ENCODE measurements at regions not wholly inside any gene's neighbourhood (a gene's known extent, or its start where the extent isn't known, plus 50 kb on each side); places are given as distances from the start of the nearest gene placed in this dataset.

DNA sequence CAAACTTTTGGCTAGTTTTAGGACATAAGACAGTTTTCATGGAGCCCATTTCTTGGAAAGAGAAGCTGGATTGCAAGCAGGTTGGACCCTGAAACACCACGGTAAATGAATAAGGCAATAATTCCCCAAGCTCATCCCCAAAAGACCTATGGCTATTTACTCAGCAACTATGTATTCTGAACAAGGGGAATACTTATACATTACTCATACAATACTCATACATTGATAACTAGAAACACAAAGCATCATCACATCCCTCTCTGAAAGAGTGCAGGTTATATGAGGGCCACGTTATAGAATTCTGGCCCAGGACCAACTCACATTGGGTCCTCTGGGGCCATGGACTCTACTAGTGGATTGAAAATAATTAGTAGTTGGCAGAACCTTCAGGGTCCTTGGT lies 154.8 kb downstream of the TMX3 start:
- no peaks in the 10 kb centered on the region for H3K9me3 Mint-ChIP-seq (ENCODE audit: low read depth)
- H3K4me1 Mint-ChIP-seq: no peaks in the 10 kb centered on the region
- H3K27ac Mint-ChIP-seq: no peak overlapping the region
- DNase-seq (no peak), ATAC-seq (no peak)
- no peaks in the 10 kb centered on the region for H3K36me3 Mint-ChIP-seq
- CTCF ChIA-PET: no interaction called here
- H3K4me3 Mint-ChIP-seq: no peak overlapping the region
- no peaks in the 10 kb centered on the region for H3K27me3 Mint-ChIP-seq

- H3K4me3 Mint-ChIP-seq: no peak overlapping the region
- CTCF ChIA-PET: no interaction called here
- H3K36me3 Mint-ChIP-seq: no peaks in the 10 kb centered on the region
- H3K27me3 Mint-ChIP-seq: no peaks in the 10 kb centered on the region
- no peaks in the 10 kb centered on the region for H3K9me3 Mint-ChIP-seq (ENCODE audit: low read depth)
- H3K27ac Mint-ChIP-seq: no peak overlapping the region
- DNase-seq: no peak
- no peaks in the 10 kb centered on the region for H3K4me1 Mint-ChIP-seq
- no peak for ATAC-seq
These were observed 157.7 kb downstream of the TMX3 start for GRCh38 chr18:68557183-68557582.

DNA sequence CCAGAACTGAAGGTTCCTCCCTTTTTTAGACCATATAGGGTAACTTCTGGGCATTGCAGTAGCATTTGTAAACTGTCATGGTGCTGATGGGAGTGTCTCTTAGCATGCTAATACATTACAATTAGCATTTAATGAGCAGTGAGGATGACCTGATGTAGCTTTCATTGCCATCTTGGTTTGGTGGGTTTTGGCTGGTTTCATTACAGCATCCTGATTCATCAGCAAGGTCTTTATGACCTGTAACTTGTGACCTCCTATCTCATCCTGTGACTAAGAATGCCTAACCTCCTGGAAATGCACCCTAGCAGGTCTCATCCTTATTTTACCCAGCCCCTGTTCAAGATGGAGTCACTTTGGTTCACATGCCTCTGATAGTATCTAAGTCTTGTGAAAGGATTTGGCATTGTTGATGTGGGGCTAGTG lies 159.0 kb downstream of the TMX3 start:
- no peak overlapping the region for H3K27ac Mint-ChIP-seq
- no peaks in the 10 kb centered on the region for H3K4me1 Mint-ChIP-seq
- H3K9me3 Mint-ChIP-seq (ENCODE audit: low read depth): no peaks in the 10 kb centered on the region
- ATAC-seq (no peak), DNase-seq (no peak)
- H3K36me3 Mint-ChIP-seq: no peaks in the 10 kb centered on the region
- no peaks in the 10 kb centered on the region for H3K27me3 Mint-ChIP-seq
- no peak overlapping the region for H3K4me3 Mint-ChIP-seq
- CTCF ChIA-PET: no interaction called here

DNA sequence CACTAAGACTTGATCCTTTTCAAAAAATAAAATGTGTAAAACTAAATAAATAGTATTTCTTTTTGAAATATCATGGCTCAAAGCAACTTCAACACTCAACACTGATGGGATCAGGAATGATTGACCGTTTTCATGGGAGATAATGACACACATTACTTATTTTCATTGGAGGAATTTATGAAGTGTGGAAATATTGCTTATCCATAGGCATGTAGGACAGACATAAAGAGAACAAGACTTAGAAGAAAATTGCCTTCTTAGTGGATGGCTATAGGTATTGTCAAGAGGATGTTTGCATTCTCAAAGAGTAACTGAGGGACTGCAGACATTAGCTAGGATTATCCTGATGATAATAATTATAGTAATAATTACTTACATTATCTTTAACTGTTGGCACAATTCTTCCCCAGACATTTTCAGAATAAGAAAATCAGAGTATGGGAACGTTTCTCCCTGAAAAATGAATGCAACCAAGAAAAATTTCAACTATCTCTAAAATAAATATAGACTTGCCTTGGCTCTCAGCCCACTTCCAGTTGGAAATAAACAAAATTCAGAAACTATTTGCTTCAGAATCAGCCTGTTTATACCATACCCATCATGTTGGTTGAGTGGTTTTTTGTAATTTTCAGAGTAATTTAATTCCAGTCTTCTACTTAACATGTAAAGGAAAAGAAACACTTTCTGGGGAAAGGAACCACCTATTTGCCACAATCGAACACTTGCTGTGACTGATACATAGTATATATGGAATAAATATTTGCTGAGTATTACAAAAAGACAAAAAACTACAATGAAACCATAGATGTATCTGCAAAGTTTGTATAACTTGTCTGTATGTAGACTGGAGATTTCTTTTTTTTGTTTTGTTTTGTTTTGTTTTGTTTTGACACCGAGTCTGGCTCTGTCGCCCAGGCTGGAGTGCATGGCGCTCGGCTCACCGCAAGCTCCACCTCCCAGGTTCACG lies 165.7 kb downstream of the TMX3 start:
- ATAC-seq: no peak
- Mint-ChIP-seq H3K9me3 (ENCODE audit: low read depth) (no peaks in the 10 kb centered on the region), H3K27ac (no peak overlapping the region), H3K36me3 (no peaks in the 10 kb centered on the region), H3K4me1 (no peaks in the 10 kb centered on the region), H3K27me3 (no peaks in the 10 kb centered on the region), H3K4me3 (no peak overlapping the region)
- no peak for DNase-seq
- CTCF ChIA-PET: no interaction called here

GRCh38 chr18:68543344-68543743 lies 171.6 kb downstream of the TMX3 start:
- ATAC-seq: no peak
- DNase-seq: no peak
- Mint-ChIP-seq H3K4me1 (no peaks in the 10 kb centered on the region), H3K27ac (no peak overlapping the region), H3K27me3 (no peaks in the 10 kb centered on the region), H3K36me3 (no peaks in the 10 kb centered on the region), H3K4me3 (no peak overlapping the region), H3K9me3 (ENCODE audit: low read depth) (no peaks in the 10 kb centered on the region)
- CTCF ChIA-PET: no interaction called here

DNA sequence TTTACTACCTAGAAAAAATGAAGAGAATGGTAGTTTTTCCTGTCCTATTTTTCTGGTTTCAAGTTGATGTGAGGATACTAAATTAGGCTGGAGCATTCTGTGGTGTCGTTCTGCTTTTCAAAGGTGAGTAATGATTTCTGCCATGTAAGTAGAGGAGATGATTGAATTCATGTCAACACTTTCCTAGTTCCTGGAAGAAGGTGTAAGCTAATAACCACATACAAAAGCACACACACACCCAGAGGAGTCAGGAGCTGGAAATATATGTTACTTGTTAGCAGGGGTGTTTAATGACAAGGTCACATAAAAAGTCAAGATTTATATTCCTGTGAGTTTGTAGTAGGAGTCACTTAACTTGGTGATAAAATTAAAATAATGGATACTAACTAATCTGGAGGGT lies 172.1 kb downstream of the TMX3 start:
- Mint-ChIP-seq H3K27me3 (no peaks in the 10 kb centered on the region), H3K9me3 (ENCODE audit: low read depth) (no peaks in the 10 kb centered on the region), H3K27ac (no peak overlapping the region), H3K4me3 (no peak overlapping the region), H3K36me3 (no peaks in the 10 kb centered on the region), H3K4me1 (no peaks in the 10 kb centered on the region)
- DNase-seq: no peak
- ATAC-seq: no peak
- CTCF ChIA-PET: no interaction called here

DNA sequence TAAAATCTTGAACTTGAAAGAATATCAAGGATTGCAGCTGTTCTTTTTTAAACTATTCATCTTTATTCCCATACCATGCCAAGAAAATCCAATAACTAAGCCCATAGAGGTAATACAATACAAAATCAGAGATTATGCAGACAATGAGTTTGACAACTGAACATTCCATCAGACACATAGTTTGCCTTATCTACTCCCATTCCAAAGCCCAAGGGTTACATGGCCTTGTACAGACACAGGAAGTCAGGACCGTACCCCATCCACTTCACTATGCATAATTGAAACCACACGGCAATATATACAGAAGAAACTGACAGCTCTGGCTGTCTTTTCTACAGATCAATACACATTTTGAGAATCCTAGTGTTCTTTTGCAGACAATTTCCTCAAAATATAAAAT lies 181.3 kb downstream of the TMX3 start:
- Mint-ChIP-seq H3K27ac (no peak overlapping the region), H3K36me3 (no peaks in the 10 kb centered on the region)

GRCh38 chr18:68532328-68532885 lies 182.5 kb downstream of the TMX3 start:
- Mint-ChIP-seq H3K4me1 (no peaks in the 10 kb centered on the region), H3K27me3 (no peaks in the 10 kb centered on the region), H3K9me3 (ENCODE audit: low read depth) (no peaks in the 10 kb centered on the region), H3K4me3 (no peak overlapping the region), H3K27ac (no peak overlapping the region), H3K36me3 (no peaks in the 10 kb centered on the region)
- DNase-seq (no peak), ATAC-seq (no peak)
- CTCF ChIA-PET: interaction anchor here (0.7 kb wide), 1 partner anchor 904 kb away, joined by 3 read pairs; no protein-coding TSS in a partner anchor

More for the DNA sequence above, 181.3 kb downstream of the TMX3 start:
- DNase-seq (no peak), ATAC-seq (no peak)
- Mint-ChIP-seq H3K4me3 (no peak overlapping the region), H3K27me3 (no peaks in the 10 kb centered on the region), H3K9me3 (ENCODE audit: low read depth) (no peaks in the 10 kb centered on the region), H3K4me1 (no peaks in the 10 kb centered on the region)
- CTCF ChIA-PET: no interaction called here

DNA sequence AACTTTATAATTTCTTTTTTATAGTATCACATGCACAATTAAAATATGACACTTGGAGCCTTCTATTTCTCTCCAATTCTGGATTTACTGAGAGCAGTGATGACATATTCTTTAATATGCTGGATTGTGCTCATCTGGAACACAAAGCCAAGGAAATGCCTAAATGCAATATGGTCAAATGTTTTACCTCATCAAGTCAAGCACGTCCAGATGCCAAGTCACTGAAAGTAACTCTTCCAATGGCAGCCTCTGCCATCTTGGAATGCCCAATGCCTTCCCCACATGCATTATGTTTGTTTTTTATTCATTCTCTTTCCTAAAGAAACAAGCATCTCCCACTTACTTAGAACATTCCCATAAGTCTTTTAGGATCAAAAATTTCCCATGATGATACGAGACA lies 189.8 kb downstream of the TMX3 start:
- Mint-ChIP-seq H3K36me3 (no peaks in the 10 kb centered on the region), H3K9me3 (ENCODE audit: low read depth) (no peaks in the 10 kb centered on the region), H3K27ac (no peak overlapping the region), H3K4me3 (no peak overlapping the region), H3K4me1 (no peaks in the 10 kb centered on the region), H3K27me3 (peaks cover 5% of the 10 kb centered on the region)
- no peak for ATAC-seq
- no peak for DNase-seq
- CTCF ChIA-PET: no interaction called here

DNA sequence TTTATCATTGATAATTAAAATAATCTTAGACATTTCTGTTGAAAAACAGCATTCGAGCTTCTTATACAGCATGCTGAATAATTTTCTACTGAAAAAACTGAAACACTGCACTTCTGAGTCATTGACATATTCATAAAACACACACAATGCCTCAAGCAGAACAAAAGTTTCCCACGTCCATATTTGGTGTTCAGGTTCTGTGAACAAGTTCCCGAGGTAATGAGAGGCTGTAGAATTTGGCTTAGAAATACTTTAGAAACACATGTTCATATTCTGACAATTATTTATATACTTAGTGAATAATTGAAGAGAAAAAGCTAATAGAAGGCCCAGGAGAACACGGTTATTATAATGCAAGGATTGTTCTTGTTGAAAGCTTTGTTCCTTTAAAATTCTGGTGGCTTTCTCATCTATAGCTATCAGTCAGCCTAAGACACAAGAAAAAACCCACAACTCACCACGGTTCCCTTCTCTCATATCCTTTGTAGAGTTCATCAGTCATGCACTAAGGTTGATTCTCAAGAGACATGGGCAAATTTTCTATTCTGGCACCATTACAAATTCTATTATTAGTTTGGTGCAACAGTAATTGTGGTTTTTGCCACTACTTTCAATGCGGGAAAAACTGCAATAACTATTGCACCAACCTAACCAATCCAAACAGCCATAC lies 194.4 kb downstream of the TMX3 start:
- Mint-ChIP-seq H3K27ac (no peak overlapping the region), H3K4me3 (no peak overlapping the region), H3K36me3 (no peaks in the 10 kb centered on the region), H3K4me1 (no peaks in the 10 kb centered on the region), H3K27me3 (peaks cover 3% of the 10 kb centered on the region), H3K9me3 (ENCODE audit: low read depth) (no peaks in the 10 kb centered on the region)
- ATAC-seq (no peak), DNase-seq (no peak)
- CTCF ChIA-PET: no interaction called here

- DNase-seq: no peak
- no peak overlapping the region for H3K4me3 Mint-ChIP-seq
- no peaks in the 10 kb centered on the region for H3K4me1 Mint-ChIP-seq
- peaks cover 3% of the 10 kb centered on the region for H3K27me3 Mint-ChIP-seq
- ATAC-seq: no peak
- H3K36me3 Mint-ChIP-seq: no peaks in the 10 kb centered on the region
- no peak overlapping the region for H3K27ac Mint-ChIP-seq
- CTCF ChIA-PET: no interaction called here
- no peaks in the 10 kb centered on the region for H3K9me3 Mint-ChIP-seq (ENCODE audit: low read depth)
These were observed 195.6 kb downstream of the TMX3 start for GRCh38 chr18:68519336-68519735.

DNA sequence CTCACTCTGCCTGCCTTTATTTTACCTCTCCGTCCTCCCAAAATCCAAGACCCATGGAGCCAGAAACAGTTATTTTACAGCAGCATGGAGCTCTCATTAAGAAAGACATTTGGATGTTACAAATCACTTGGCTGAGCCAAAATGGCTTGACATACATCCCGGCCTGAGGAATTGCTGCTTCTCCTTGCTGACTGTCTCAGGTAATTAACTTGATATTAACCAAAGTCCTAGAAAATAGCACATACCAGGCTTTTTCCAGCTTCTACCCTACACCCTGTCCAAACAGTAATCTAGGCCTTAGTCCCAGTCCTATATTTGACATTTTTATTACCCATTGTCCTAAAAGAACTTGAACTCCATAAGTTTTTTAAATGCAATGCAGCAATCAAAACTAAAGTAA lies 205.0 kb downstream of the TMX3 start:
- H3K36me3 Mint-ChIP-seq: no peaks in the 10 kb centered on the region
- H3K4me3 Mint-ChIP-seq: no peak overlapping the region
- ATAC-seq: no peak
- no peak overlapping the region for H3K27ac Mint-ChIP-seq
- DNase-seq: no peak
- no peaks in the 10 kb centered on the region for H3K27me3 Mint-ChIP-seq
- no peaks in the 10 kb centered on the region for H3K4me1 Mint-ChIP-seq
- H3K9me3 Mint-ChIP-seq (ENCODE audit: low read depth): no peaks in the 10 kb centered on the region
- CTCF ChIA-PET: interaction anchor here (0.7 kb wide), 1 partner anchor 644 kb away, joined by 3 read pairs; no protein-coding TSS in a partner anchor

DNA sequence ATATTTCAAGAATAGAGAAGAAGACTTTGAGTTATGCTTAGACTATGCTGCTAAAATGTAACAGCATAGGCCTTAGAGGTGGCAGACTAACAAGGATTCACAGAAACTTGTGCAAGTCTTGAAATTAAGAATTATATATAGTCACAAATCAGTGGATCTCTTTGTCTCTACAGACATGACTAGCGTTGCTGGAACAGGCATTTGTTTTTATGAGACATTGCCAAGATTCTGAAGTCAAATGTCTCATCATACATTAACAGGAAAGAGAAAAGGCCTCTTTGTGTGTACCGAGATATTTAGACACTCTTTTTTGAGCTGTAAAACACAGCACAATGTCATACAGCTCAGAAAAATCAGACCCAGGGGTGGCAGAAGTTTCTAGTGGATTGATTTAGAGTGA lies 207.1 kb downstream of the TMX3 start:
- no peak for ATAC-seq
- DNase-seq: no peak
- Mint-ChIP-seq H3K36me3 (no peaks in the 10 kb centered on the region), H3K27ac (no peak overlapping the region), H3K4me3 (no peak overlapping the region), H3K4me1 (no peaks in the 10 kb centered on the region), H3K27me3 (no peaks in the 10 kb centered on the region), H3K9me3 (ENCODE audit: low read depth) (no peaks in the 10 kb centered on the region)
- CTCF ChIA-PET: no interaction called here

DNA sequence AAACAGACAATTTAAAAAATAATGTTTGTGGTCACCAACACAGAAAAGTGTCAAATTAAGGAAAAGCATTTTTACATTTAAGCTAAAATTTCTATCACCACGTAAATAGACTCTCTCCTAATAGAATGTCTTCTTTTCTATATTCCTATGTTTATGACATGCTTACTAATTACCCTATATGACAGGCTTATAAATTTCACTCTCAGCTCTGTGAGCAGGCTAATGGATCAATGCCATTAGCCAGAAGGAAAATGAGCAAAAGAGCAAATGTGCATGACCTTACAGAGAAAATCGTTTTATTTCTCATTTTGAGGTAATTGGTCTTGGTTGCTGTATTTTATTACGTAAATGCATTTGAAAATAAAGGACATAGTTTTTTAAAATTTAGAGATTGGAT lies 209.7 kb downstream of the TMX3 start:
- CTCF ChIA-PET: no interaction called here

More for the DNA sequence above, 209.7 kb downstream of the TMX3 start:
- Mint-ChIP-seq H3K4me3 (no peak overlapping the region), H3K27me3 (peaks cover 3% of the 10 kb centered on the region), H3K4me1 (no peaks in the 10 kb centered on the region), H3K27ac (no peak overlapping the region), H3K9me3 (ENCODE audit: low read depth) (no peaks in the 10 kb centered on the region), H3K36me3 (no peaks in the 10 kb centered on the region)
- no peak for ATAC-seq
- DNase-seq: no peak

Data from activated CD8-positive, alpha-beta memory T cell treated with anti-CD3 and anti-CD28 coated beads, Interleukin-2, amount 10 ng/mL, durations not matched to agents 7 days and 5 days (primary cell).